Brain pericyte (primary cell): ENCODE measurements at regions not wholly inside any gene's neighbourhood (a gene's known extent, or its start where the extent isn't known, plus 50 kb on each side); places are given as distances from the start of the nearest gene placed in this dataset.
A peak's percentile ranks its signal among the peaks of the same experiment; 100 is the strongest.

Experiments used
- DNase-seq: peaks from one replicate; pipeline ENCODE4 v3.0.0-alpha.2; 2012; ENCODE audit warnings: low read depth, low spot score

DNA sequence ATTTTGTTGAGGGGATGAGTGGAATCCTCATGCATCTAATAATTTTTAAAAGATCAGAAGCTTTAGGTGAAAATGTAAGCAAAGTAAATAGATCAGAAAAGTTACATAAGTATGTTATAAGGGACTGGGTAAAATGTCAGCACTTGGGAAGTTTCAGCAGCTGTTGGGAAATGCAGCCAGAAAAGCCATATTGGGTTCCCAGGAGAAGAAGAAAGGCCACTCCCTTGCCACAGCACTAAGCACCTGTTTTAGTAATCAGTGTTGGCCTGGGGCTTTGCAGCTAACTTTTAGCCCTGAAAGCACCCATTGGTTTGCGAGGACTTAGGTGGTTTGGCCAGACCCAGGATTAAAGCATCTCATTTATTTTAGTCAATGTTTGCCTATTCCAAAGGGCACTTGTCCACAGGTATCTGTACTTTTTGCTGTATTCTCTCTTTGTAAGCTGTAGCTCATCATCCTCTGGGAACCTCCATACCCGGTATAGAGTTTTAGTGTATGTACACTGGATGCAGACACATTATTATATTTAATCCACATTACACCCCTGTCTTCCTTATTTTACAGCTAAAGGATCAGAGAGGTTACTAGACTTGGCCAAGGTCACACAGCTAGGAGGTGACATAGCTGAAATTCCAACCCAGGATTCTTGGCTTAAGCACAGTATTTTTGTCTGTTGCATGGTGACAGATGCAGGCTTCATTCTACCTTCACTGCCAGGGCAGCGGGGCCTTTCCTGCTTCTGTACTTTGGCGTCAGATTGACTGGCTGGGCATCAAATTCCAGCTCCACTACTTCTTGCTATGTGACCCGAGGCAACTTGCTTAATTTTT, 127.7 kb upstream of the SESN3 start:
- DNase-seq, result no peak

DNA sequence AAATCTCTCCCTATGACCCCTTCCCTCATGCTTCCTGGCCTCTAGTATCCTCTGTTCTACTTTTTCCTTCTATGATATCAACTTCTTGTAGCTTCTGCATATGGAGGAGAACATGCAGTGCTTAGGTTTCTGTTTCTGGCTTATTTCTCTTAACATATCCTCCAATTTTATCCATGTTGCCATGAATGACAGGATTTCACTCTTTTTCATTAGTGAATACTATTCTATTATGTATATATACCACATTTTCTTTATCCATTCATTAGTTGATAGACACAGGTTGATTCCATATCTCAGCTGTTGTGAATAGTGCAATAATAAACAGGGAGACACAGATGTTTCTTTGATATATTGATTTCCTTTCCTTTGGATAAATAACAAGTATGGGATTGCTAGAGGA, 123.3 kb upstream of the SESN3 start:
- DNase-seq, result no peak

DNA sequence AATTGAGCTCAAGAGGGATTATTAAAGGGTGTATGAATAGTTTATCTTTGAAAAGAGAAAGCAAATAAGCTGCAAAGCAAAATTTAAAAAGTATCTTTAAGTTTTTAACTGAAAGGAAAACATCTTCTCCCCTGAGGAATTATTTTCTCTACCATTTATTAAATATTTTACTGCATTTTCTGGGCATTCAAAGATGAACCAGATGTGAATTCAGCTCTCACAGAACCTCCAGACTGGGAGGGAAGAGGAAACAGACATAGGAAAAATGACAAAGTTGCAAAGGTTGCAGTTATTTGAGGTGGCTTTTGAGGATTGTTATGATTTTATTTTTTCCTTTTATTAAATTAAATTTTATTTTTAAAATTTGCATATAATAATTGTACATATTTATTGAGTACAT, 122.7 kb upstream of the SESN3 start:
- no peak for DNase-seq

DNA sequence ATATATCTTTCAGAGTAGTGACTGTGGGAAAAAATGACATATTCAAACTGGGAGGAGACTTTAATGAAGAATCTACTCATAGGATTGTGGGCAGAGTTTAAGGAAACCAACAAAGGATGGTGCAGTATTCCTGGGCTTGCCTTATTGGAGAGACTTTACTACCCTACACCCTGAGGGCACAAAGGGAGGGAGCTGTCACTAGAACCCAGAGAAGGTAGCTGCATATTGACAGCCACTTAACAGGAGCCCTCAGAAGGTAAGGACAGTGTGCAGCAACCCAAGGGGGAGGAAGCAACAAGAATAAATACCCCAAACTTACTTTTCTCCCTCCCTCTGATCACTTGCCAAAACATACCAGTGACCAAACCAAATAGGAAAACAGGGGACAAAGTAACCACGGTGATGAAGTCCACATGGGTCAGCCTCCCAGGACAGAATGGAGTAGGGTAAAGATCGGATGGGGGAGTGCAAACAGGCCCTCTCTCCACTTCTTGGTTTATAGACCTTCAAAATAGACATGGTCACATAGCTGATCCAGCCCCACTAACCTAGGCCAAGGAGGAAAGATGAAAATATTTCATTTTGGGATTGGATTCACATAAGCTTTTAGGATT, 121.8 kb upstream of the SESN3 start:
- DNase-seq, result no peak

DNA sequence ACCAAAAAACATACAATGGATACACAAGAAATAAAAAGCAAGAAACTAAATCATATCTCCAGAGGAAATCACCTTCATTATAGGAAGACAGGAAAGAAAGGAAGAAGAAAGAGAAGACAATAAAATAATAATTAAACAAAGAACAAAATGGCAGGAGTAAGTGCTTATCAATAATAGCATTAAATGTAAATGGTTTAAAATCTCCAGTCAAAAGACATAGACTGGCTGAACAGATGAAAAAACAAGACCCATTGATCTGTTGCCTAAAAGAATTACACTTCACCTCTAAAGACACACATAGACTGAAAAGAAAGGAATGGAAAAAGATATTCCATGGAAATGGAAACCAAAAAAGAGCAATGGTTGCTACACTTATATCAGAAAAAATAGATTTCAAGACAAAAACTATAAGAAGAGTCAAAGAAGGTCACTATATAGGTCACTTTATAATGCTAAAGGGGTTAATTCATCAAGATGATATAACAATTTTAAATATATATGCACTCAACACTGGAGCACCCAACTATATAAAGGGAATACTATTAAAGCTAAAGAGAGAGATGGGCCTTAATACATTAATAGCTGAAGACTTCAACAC, 118.4 kb upstream of the SESN3 start:
- DNase-seq, result no peak

DNA sequence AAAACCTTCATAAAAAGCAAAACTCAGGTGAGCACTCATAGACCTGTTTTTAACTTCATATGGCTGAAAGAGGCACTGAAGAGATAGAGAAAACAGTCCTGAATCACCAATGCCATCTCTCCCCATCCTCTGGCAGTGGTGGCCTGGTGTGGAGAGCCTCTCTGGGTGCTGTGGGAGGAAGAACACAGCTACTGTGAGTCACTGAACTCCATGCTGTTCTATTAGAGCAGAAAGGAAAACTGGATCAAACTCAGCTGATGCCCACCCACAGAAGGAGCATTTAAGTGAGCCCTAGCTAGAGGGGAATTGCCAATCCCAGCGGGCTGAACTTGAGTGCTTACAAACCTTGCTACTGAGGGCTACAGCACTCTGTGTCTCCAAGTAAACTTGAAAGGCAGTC, 115.3 kb upstream of the SESN3 start:
- DNase-seq, result no peak

DNA sequence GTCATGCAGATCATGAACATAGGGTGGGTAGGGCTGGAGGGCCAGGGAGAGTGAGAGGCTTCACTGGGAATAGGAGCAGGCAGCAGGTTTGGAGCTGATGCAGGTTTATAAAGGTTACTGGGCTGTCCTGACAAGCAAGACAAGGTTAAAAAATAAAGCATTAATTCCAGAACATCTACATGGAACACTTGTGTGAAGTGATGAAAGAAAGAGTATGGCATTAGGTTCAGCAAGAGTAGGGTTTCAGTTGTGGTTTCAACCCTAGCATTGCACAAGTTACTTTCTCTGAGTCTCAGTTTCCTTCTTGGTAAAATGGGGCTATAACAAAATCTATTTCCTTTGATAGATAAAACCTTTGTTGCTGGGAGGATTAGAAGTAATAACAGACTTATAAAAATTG, 114.6 kb upstream of the SESN3 start:
- no peak for DNase-seq

DNA sequence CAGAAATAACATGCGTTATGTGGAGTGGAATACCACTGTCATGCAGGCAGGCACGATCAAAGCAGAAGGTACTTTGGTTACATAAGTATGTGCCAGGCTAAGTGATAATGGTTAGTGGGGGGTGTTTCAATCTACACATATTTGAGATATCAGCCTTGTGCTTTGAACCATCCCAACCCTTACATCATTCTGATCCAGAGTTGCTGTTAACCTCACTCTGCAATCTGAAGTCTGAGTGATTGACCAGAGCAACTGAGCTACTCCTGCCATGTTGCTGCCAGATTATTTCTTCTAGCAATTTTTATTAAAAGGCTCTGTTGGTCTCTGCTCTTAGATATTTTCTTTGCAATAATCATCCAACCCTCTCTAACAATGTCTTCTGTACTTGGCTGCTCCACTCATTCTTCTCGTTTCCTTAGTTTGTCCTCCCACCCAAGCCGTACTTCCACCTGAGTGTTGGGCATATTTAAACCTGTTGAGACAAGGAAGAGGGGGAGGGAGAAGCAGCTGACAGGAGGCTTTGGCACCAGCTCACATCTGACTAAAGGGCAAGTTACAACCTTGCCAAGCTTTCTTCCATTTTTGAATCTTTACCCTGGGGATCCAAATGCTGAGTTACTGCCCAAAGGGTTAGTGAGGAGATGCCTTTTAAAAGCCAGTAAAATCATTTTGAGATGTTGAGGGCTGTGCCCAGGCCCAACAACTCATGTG, 114.1 kb upstream of the SESN3 start:
- DNase-seq, result no peak

DNA sequence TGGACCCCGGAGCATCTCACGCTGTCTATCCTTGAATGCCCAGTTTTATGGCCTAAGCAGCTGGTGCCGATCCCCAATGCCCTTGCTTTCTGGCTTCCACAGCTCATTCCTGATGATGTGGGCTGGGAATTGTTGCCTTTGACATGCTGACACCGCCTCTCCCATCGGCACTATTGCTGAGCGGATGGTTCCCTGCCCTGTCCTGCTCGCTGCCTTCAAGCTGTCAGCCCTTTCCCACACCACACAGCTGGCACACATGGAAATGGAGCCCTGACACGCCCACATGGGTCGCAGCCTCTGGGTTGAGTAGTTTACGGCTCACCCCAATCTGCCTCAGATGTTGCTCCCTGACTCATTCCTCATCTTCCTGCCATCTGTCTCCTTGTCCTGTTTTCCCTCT, 110.2 kb upstream of the SESN3 start:
- no peak for DNase-seq

DNA sequence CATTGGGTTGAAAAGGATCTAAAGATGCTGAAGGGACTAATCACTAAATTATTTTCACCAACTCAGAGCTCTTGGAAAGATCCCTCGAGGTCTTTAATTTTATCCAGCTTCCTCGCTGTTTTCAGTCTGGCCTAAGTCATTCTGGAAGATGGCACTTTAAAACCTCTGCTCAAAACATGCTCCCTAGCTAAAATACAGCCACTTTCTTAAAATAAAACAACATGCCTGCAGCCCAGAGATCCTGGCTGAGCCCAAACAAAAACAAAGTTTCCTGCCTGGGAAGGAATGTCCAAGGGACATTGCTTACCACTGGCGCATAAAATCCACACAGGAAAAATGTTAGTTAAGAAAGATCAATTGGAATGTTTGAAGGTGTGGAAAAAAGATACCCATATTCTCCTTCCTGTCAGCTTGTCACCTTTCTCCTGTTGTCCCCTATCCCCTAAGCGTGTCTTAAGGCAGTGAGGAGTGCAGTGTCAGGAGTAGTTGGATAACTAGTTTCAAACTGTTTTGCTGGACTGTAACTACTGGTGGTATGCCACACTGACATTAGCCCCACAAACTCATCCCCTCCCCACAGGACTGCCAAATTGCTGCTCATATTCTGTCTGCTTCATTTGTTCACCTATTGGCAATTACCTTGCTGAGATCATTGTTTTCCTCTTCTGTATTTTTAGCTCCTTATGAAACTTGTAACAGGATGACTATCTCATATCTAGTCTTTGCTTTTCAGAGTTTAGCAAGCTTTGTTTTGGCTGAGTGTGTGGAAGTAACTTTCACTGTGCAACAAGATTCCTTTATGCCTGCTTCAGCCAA, 108.3 kb upstream of the SESN3 start:
- no peak for DNase-seq

DNA sequence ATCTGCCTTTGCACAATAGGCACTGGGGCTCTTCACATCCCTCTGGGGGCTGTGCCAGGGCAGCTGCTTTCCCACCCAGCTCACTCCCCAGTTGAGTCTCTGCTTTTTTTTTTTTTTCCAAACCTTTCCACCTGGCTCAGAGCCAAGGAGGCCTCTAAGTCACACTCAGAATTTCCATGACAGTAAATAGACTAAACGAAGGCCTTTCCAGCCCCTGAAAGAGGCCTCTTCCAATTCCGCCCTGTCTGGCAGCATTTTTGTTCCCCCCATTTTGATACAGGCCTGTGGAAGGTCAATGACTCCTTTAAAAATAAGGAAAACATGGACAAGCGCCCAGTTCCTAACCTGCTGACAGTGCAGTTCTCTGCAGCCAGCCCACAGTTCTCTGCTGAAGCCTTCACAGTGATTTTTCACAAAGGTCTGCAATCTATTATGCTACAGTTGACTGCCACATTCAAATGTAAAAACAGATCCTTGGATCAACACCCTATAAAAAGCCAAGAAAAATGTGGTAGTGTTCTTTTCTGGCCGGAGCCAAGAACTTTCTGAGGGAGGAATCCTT, 107.5 kb upstream of the SESN3 start:
- DNase-seq, result peak; percentile 64

DNA sequence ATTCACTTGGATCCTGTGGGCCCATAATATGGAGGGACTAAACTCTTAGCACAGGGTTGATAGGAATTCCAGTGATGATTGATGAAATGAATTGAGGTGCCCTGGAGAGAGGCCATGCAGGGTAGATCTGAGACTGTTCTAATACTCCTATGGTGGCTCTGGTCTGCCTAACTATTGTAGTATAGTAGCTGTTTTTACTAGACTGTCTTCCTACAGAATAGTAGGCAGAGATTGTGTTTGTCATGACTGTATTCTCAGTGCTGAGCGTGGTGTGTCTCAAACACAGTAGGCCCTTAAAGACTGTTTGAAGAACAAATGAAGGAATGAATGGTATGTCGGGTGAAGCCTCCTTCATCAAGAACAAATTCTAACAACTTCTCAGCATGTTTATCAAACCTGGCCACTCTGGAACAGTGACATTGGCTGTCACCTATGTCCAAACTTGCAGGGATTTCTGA, 107.0 kb upstream of the SESN3 start:
- DNase-seq, result no peak

DNA sequence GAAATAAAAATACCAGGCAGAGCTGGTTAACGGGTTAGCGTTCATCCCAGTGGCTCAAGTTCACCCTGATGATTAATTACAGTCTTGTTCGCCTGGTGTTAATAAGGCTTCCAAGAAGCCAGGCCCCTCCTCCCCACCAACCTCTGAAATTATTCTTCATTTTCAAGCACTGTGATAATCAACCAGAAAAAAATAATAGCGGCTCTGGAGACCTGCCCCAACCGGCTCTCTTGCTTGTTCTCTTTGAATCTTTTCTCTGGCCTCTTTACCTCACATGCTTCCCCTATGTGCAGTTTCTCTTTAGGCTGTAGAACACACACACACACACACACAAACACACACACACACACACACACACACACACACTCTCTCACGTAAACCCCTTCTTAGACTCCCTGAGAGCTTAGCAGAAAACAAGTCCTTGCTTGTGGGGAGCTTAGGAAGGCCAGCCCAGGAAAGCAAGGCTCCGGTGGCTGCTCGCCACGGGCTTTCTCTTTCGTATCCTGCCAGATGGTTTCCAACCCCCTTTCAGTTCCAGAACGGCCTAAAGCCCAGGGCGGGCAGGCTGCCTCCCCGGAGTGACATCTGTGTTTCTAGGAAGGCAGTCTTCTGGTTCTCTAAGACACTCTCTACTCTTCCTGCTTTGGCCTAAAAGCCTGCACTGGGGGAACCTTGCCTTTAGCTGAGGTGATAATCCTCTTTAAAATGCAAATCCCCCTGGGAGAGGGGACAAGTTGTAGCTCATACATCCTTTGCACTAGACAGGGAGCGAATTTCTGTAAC, 106.4 kb upstream of the SESN3 start:
- peak; percentile 61 for DNase-seq

DNA sequence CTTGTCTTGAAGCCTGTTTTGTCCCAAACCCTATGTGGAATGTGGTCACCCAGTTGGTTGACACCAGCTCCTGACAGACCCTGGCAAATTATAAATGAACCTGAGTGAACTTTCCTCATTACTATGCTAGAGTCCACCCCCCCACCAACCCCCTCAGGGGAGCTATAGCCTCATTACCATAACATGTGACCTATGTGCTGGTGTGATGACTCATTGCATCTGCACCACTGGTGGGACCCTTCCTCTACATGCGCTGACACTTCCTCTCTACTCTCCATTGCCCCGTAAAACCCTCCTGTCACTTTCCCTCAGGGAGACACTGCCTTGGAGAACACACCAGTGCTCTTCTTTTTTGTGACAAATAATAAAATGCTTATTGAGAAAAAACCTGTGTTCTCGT, 105.0 kb upstream of the SESN3 start:
- DNase-seq, result no peak

DNA sequence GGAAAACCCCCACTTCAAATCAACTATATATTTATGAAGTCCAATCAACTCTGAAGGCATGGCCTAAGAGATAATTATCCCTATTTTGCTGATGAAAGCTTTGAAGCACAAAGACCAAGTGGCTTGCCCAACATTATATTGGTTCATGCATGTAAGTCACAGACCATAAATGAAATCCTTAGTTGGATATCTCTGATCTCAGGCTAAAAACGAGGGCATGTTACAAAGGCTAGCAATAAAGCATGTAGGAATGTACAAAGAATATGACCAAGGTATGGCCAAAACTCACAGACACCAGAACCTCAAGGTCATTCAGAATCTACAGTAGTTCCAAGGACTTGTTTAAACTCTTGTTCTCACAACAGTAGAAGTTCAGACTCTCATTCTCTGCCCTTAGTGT, 100.2 kb upstream of the SESN3 start:
- no peak for DNase-seq

DNA sequence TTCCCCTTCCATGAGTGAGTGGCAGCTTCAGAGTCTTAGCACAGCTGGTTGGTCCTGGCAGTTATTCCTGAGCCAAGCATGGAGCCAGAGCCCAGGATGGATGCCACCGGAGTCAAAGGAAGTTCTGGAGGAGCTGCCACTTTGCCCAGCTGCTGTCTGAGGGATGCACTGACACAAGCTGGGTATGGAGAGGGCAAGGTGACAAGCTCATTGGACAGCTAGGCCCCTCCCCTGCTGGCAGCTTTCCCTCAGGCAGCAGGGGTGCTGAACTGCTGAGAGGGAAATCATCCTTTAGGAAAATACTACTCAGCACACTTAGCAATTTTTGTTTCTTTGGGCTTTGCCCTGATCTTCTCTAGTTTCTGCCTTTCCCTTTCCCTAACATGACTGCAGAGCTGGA, 99.3 kb upstream of the SESN3 start:
- DNase-seq, result no peak

DNA sequence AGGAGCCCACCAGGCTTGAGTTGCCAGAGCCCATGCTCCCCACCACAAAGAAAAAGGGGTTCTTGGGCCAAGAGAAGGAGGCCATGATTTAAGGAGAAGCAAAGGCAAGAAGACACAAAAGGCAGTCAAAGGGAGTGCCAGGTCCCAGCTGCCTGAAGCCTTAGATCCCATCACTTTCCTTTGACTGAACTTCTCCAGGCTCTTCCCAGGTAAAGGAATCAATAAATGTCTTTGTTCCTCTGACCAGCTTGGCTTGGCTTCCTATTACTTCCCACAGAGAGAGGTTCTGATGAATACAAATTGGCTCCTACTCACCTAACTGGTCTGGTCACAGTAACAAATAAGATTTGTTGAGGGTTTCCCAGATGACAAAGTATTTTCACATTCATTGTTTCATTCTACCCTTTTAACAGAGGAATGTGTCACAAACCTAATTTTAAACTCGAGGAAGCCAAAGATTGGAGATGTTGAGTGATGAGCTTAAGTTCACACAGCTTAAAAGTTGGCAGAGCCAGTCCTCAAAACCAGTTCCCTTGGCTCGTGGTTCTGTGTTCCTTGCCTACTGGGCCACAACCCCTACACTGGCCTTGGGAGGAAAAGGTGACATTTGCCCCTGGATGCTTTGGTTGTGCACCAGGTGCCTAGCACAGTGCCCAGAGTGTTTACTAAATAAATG, 96.4 kb upstream of the SESN3 start:
- no peak for DNase-seq

DNA sequence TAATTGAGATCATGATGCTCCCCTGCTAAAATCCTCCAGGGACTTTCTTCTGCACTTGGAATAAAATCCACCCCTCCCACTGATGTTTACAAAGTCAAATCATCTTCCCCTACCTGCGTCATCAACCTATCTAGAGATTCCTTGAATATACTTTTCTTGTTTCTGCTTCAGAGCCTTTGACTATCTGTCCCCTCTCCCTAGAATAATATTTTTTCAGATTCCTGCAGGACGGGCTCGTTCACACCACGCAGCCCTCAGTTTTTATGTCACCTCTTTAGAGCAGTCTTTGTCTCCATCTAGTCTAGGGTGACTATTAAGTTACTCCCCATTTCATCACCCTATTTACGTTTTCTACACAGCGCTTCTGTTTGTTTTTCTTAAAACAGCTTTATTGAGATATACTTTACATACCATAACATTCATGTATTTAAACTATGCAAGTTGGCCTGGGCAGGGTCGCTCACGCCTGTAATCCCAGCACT, 94.8 kb upstream of the SESN3 start:
- DNase-seq, result no peak

DNA sequence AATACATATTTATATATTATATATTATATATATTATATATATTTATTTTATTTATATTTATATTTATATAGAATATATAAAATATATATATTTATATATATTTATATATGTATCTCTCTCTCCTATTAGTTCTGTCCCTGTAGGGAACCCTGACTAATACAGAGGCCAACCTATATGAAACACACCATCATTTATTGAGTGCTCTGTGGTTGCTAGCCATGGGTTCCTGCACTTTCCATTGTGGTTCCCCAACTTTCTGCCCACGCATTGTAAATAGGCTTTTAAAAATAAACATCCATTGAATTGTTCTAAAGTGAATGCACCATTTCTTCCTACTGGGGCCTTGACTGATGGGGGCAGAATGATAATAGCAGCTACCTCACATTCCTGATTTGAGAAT, 93.8 kb upstream of the SESN3 start:
- DNase-seq, result no peak

DNA sequence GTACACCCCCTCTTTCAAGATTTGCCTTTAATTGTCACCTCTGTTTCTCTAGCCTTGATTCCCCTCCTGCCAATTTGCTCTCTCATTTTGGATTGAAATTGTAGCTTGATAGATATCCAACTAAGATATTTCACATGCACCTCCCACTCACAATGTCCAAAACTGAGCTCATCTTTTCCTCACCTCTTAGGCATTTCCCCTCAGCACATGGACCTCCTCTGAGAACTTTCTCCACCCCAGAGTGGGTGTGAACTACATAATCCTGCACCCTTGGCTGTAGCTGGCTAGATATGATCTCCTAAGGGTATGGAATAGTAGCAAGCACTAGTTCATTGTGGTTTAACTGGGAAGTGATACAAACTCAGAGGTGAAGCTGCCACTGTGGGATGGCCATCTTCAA, 91.5 kb upstream of the SESN3 start:
- no peak for DNase-seq
